ENCODE measurements at regions not wholly inside any gene's neighbourhood (a gene's known extent, or its start where the extent isn't known, plus 50 kb on each side); places are given as distances from the start of the nearest gene placed in this dataset.

- no peak overlapping the region for H3K9ac ChIP-seq (ENCODE audit: low read length)
- H3K36me3 ChIP-seq (ENCODE audit: insufficient read depth, low read length): no peaks in the 10 kb centered on the region
- H3K4me2 ChIP-seq (ENCODE audit: low read length): no peak overlapping the region
- H3F3A ChIP-seq (ENCODE audit: insufficient read depth, low read length, poor library complexity, severe bottlenecking): no peaks in the 10 kb centered on the region
- H3K27me3 ChIP-seq (ENCODE audit: insufficient read depth, low read depth, low read length): no peaks in the 10 kb centered on the region
- no peak overlapping the region for H3K4me3 ChIP-seq (ENCODE audit: low read length)
- no peak overlapping the region for H3K27ac ChIP-seq (ENCODE audit: low read length)
- no peak for TF ChIP-seq POLR2AphosphoS5 (IDR thresholded peaks at IDR 0.05)
- no peak for TF ChIP-seq TAF1 (IDR thresholded peaks at IDR 0.05; ENCODE audit: low read depth)
- no peak for TF ChIP-seq REST (IDR thresholded peaks at IDR 0.05; ENCODE audit: borderline replicate concordance)
- TF ChIP-seq CTCF (IDR thresholded peaks at IDR 0.05; ENCODE audit: poor library complexity, severe bottlenecking): no peak
- TF ChIP-seq RAD21 (conservative IDR thresholded peaks at IDR 0.05): no peak
- no peak for TF ChIP-seq MXI1 (conservative IDR thresholded peaks at IDR 0.05; ENCODE audit: poor library complexity, severe bottlenecking)
- no peak for TF ChIP-seq SMC3 (conservative IDR thresholded peaks at IDR 0.05; ENCODE audit: poor library complexity)
- TF ChIP-seq EZH2 (IDR thresholded peaks at IDR 0.05; ENCODE audit: borderline replicate concordance, insufficient read depth, low read length, poor library complexity, severe bottlenecking): no peak
- no peaks in the 10 kb centered on the region for H4K20me1 ChIP-seq (ENCODE audit: insufficient read depth)
- H3K9me3 ChIP-seq (ENCODE audit: low read length): no peaks in the 10 kb centered on the region
- H3K9me2 ChIP-seq (ENCODE audit: insufficient read depth, low read length): no peaks in the 10 kb centered on the region
- H3K79me2 ChIP-seq (replicated peaks; ENCODE audit: insufficient read depth, low read length): no peaks in the 10 kb centered on the region
- no peak overlapping the region for H2AFZ ChIP-seq (ENCODE audit: low read depth, low read length)
Observed at GRCh38 chr12:115491511-115492250, 785.8 kb downstream of the MED13L start.

GRCh38 chr12:115489253-115489652 lies 788.2 kb downstream of the MED13L start:
- Histone ChIP-seq H4K20me1 (ENCODE audit: insufficient read depth) (no peaks in the 10 kb centered on the region), H3K4me3 (ENCODE audit: low read length) (no peak overlapping the region), H3K36me3 (ENCODE audit: insufficient read depth, low read length) (no peaks in the 10 kb centered on the region), H3K4me2 (ENCODE audit: low read length) (no peak overlapping the region), H2AFZ (ENCODE audit: low read depth, low read length) (no peak overlapping the region), H3K79me2 (replicated peaks; ENCODE audit: insufficient read depth, low read length) (no peaks in the 10 kb centered on the region), H3F3A (ENCODE audit: insufficient read depth, low read length, poor library complexity, severe bottlenecking) (no peaks in the 10 kb centered on the region), H3K27me3 (ENCODE audit: insufficient read depth, low read depth, low read length) (no peaks in the 10 kb centered on the region), H3K9ac (ENCODE audit: low read length) (no peak overlapping the region), H3K27ac (ENCODE audit: low read length) (no peak overlapping the region), H3K9me3 (ENCODE audit: low read length) (no peaks in the 10 kb centered on the region), H3K9me2 (ENCODE audit: insufficient read depth, low read length) (no peaks in the 10 kb centered on the region)
- TF ChIP-seq EZH2 (IDR thresholded peaks at IDR 0.05; ENCODE audit: borderline replicate concordance, insufficient read depth, low read length, poor library complexity, severe bottlenecking) (no peak), SMC3 (conservative IDR thresholded peaks at IDR 0.05; ENCODE audit: poor library complexity) (no peak), POLR2AphosphoS5 (IDR thresholded peaks at IDR 0.05) (no peak), MXI1 (conservative IDR thresholded peaks at IDR 0.05; ENCODE audit: poor library complexity, severe bottlenecking) (no peak), CTCF (IDR thresholded peaks at IDR 0.05; ENCODE audit: poor library complexity, severe bottlenecking) (no peak), TAF1 (IDR thresholded peaks at IDR 0.05; ENCODE audit: low read depth) (no peak), REST (IDR thresholded peaks at IDR 0.05; ENCODE audit: borderline replicate concordance) (no peak)
